IMR-90 (cell line): ENCODE measurements at regions not wholly inside any gene's neighbourhood (a gene's known extent, or its start where the extent isn't known, plus 50 kb on each side); places are given as distances from the start of the nearest gene placed in this dataset.

Experiments
- CEBPB ChIP-seq: IDR thresholded peaks from 2 replicates; pipeline ENCODE4 v1.6.1; 2012; ENCODE audit warnings: low read depth, low read length, improper control_type of control experiment
- CHD1 ChIP-seq: IDR thresholded peaks from 2 replicates; pipeline ENCODE4 v1.6.1; 2012; ENCODE audit warnings: low read depth, low read length, improper control_type of control experiment
- CTCF ChIP-seq: conservative IDR thresholded peaks from 2 replicates; pipeline ENCODE4 v1.5.1; 2012; ENCODE audit warnings: mild to moderate bottlenecking, low read depth, low read length, improper control_type of control experiment
- POLR2A ChIP-seq: IDR thresholded peaks from 2 replicates; pipeline ENCODE4 v1.6.1; 2012; ENCODE audit warnings: mild to moderate bottlenecking, low read depth, low read length

- TF ChIP-seq CTCF, result no peak
- TF ChIP-seq POLR2A, result no peak
- no peak for TF ChIP-seq CEBPB
- TF ChIP-seq CHD1, result no peak
Observed at GRCh38 chr3:197613199-197613598, 57.4 kb upstream of the BDH1 start.
